T-helper 2 cell treated with Interferon-gamma antibody and Interleukin-4, amounts not matched to agents 100 ng/mL and 5 ng/mL, for 36 hours (primary cell): ENCODE measurements at regions not wholly inside any gene's neighbourhood (a gene's known extent, or its start where the extent isn't known, plus 50 kb on each side); places are given as distances from the start of the nearest gene placed in this dataset.

ENCODE experiments used
- intact Hi-C: fragments of 100-400 bp; cut with micrococcal nuclease; formaldehyde crosslinking; loops from one replicate; pipeline ENCODE4 v1.15.1; 2023

- intact Hi-C loops, result no loop called here
These were observed 191.6 kb upstream of the TOPAZ1 start for GRCh38 chr3:44050101-44050500.

- intact Hi-C loops, result no loop called here
These were observed 190.8 kb upstream of the TOPAZ1 start for GRCh38 chr3:44050867-44051266.

- intact Hi-C loops, result no loop called here
These were observed 185.7 kb upstream of the TOPAZ1 start for GRCh38 chr3:44055951-44056350.

- intact Hi-C loops, result no loop called here
These were observed 185.0 kb upstream of the TOPAZ1 start for GRCh38 chr3:44056446-44057240.

GRCh38 chr3:44058022-44058867 lies 183.4 kb upstream of the TOPAZ1 start:
- intact Hi-C loops, result no loop called here

- intact Hi-C loops, result no loop called here
These were observed 182.8 kb upstream of the TOPAZ1 start for GRCh38 chr3:44058868-44059203.

- intact Hi-C loops, result no loop called here
These were observed 181.5 kb upstream of the TOPAZ1 start for GRCh38 chr3:44060164-44060563.

GRCh38 chr3:44061268-44061667 lies 180.4 kb upstream of the TOPAZ1 start:
- intact Hi-C loops, result no loop called here

- intact Hi-C loops, result no loop called here
These were observed 179.7 kb upstream of the TOPAZ1 start for GRCh38 chr3:44061961-44062360.

GRCh38 chr3:44065311-44066094 lies 176.2 kb upstream of the TOPAZ1 start:
- intact Hi-C loops, result no loop called here

- intact Hi-C loops, result no loop called here
These were observed 174.9 kb upstream of the TOPAZ1 start for GRCh38 chr3:44066806-44067205.

- intact Hi-C loops, result no loop called here
These were observed 174.3 kb upstream of the TOPAZ1 start for GRCh38 chr3:44067431-44067830.

GRCh38 chr3:44068753-44069152 lies 172.9 kb upstream of the TOPAZ1 start:
- intact Hi-C loops, result no loop called here

GRCh38 chr3:44069276-44069675 lies 172.4 kb upstream of the TOPAZ1 start:
- intact Hi-C loops, result no loop called here

GRCh38 chr3:44070841-44071546 lies 170.7 kb upstream of the TOPAZ1 start:
- intact Hi-C loops, result no loop called here

GRCh38 chr3:44072601-44073540 lies 168.8 kb upstream of the TOPAZ1 start:
- intact Hi-C loops, result no loop called here

GRCh38 chr3:44074181-44074580 lies 167.5 kb upstream of the TOPAZ1 start:
- intact Hi-C loops, result no loop called here

GRCh38 chr3:44076221-44076829 lies 165.4 kb upstream of the TOPAZ1 start:
- intact Hi-C loops, result no loop called here

- intact Hi-C loops, result no loop called here
These were observed 164.4 kb upstream of the TOPAZ1 start for GRCh38 chr3:44077267-44077666.

- intact Hi-C loops, result no loop called here
These were observed 162.8 kb upstream of the TOPAZ1 start for GRCh38 chr3:44078863-44079262.
